CD14-positive monocyte (primary cell): ENCODE measurements at regions not wholly inside any gene's neighbourhood (a gene's known extent, or its start where the extent isn't known, plus 50 kb on each side); places are given as distances from the start of the nearest gene placed in this dataset.

Experiments used
- DNase-seq, 3 donors: peaks; one replicate each; pipeline ENCODE4 v3.0.0-alpha.2; 2011 to 2022
- H2AFZ ChIP-seq: 2 replicates; pipeline ENCODE4 v1.6.0; 2012; ENCODE audit warnings: mild to moderate bottlenecking, low read depth, low read length, inconsistent platforms; ENCODE audit not compliant: insufficient read depth, poor library complexity, severe bottlenecking
- H3K27ac ChIP-seq, 2 donors: 1 replicate in 1 of 2; 2 replicates in 1 of 2; pipeline ENCODE4 v1.5.1; 2012 to 2013; ENCODE audit warnings: low read length in 2 of 2, control low read depth in 1 of 2, inconsistent platforms in 1 of 2, low read depth in 1 of 2, mild to moderate bottlenecking in 1 of 2
- H3K27me3 ChIP-seq, 2 donors: one replicate each; pipeline versions ENCODE4 v1.6.0 to v1.6.1; 2011 to 2013; ENCODE audit warnings: low read length in 2 of 2; ENCODE audit not compliant: control insufficient read depth in 2 of 2, insufficient read depth in 2 of 2
- H3K36me3 ChIP-seq, 2 donors: replicated peaks in 1 of 2; 1 replicate in 1 of 2; 2 replicates in 1 of 2; pipeline versions ENCODE4 v1.5.1 to v1.6.1; 2012 to 2013; ENCODE audit warnings: low read length in 2 of 2, control low read depth in 1 of 2, inconsistent platforms in 1 of 2, mild to moderate bottlenecking in 1 of 2; ENCODE audit not compliant: insufficient read depth in 2 of 2, control insufficient read depth in 1 of 2
- H3K4me1 ChIP-seq, 2 donors: 1 replicate in 1 of 2; 2 replicates in 1 of 2; pipeline versions ENCODE4 v1.5.1 to v1.6.1; 2012 to 2013; ENCODE audit warnings: low read length in 2 of 2, control low read depth in 1 of 2, inconsistent platforms in 1 of 2, mild to moderate bottlenecking in 1 of 2, moderate library complexity in 1 of 2; ENCODE audit not compliant: insufficient read depth in 2 of 2, control insufficient read depth in 1 of 2
- H3K4me2 ChIP-seq: replicated peaks from 2 replicates; pipeline ENCODE3; 2012; ENCODE audit warnings: low read length, moderate library complexity, mild to moderate bottlenecking; ENCODE audit not compliant: poor library complexity, severe bottlenecking; ENCODE audit errors: extremely low read depth
- H3K4me3 ChIP-seq, 3 experiments: fragments of 200-600 bp in 1 of 3; sonication (generic) in 1 of 3; replicated peaks in 1 of 3; 1 replicate in 2 of 3; 2 replicates in 1 of 3; pipeline ENCODE4 v1.5.1; 2011 to 2013; ENCODE audit warnings: low read length in 3 of 3, mild to moderate bottlenecking in 3 of 3, control low read depth in 2 of 3, low read depth in 2 of 3, inconsistent platforms in 1 of 3, moderate library complexity in 1 of 3
- H3K79me2 ChIP-seq: 2 replicates; pipeline ENCODE4 v1.6.0; 2012; ENCODE audit warnings: mild to moderate bottlenecking, control low read depth, inconsistent platforms, low read length, moderate library complexity; ENCODE audit not compliant: insufficient read depth
- H3K9ac ChIP-seq: 2 replicates; pipeline ENCODE4 v1.6.0; 2017; ENCODE audit warnings: low read length, mild to moderate bottlenecking; ENCODE audit not compliant: insufficient read depth, poor library complexity, severe bottlenecking
- H3K9me3 ChIP-seq, 2 donors: replicated peaks in 1 of 2; 1 replicate in 1 of 2; 2 replicates in 1 of 2; pipeline versions ENCODE4 v1.5.1 to v1.6.1; 2012 to 2013; ENCODE audit warnings: low read length in 2 of 2, control low read depth in 1 of 2; ENCODE audit not compliant: control insufficient read depth in 1 of 2, insufficient read depth in 1 of 2
- H4K20me1 ChIP-seq: 2 replicates; pipeline ENCODE4 v1.6.0; 2012; ENCODE audit warnings: mild to moderate bottlenecking, low read length, control low read depth, moderate library complexity; ENCODE audit not compliant: insufficient read depth
- H3K27ac Mint-ChIP-seq, 7 donors: one replicate each; pipeline ENCODE4 v1.8.0; 2020; ENCODE audit warnings: mild to moderate bottlenecking in 7 of 7, mixed read lengths in 7 of 7, moderate library complexity in 6 of 7, inconsistent platforms in 2 of 7
- H3K27me3 Mint-ChIP-seq, 3 donors: one replicate each; pipeline ENCODE4 v1.8.0; 2021 to 2022; ENCODE audit warnings: low read depth in 3 of 3, mild to moderate bottlenecking in 3 of 3, mixed read lengths in 3 of 3, moderate library complexity in 3 of 3, inconsistent platforms in 1 of 3
- H3K36me3 Mint-ChIP-seq, 2 donors: one replicate each; pipeline ENCODE4 v1.8.0; 2020; ENCODE audit warnings: mixed read lengths in 2 of 2, inconsistent platforms in 1 of 2, mild to moderate bottlenecking in 1 of 2
- H3K4me1 Mint-ChIP-seq: one replicate; pipeline ENCODE4 v1.8.0; 2020; ENCODE audit warnings: mild to moderate bottlenecking, mixed read lengths
- H3K4me3 Mint-ChIP-seq, 2 donors: one replicate each; pipeline ENCODE4 v1.8.0; 2020; ENCODE audit warnings: mild to moderate bottlenecking in 2 of 2, mixed read lengths in 2 of 2, moderate library complexity in 1 of 2
- H3K9me3 Mint-ChIP-seq, 7 donors: one replicate each; pipeline ENCODE4 v1.8.0; 2020 to 2022; ENCODE audit warnings: mixed read lengths in 7 of 7, mild to moderate bottlenecking in 6 of 7, moderate library complexity in 6 of 7, inconsistent platforms in 2 of 7
- WGBS: methylation state at CpG from one replicate; pipeline ENCODE4 v1.1.5; 2013; ENCODE audit warnings: missing lambda C conversion rate; ENCODE audit not compliant: insufficient coverage; 5-methylcytosine and 5-hydroxymethylcytosine counted together
- intact Hi-C, 2 donors: fragments of 100-400 bp; cut with micrococcal nuclease; formaldehyde crosslinking; loops; one replicate each; pipeline versions ENCODE4 v1.15.0 to v1.15.1; 2023
- TF ChIP-seq, protein P1 (sequence below): fragments of 200-600 bp; IDR thresholded peaks from one replicate; pipeline ENCODE4 v1.8.0; 2022; ENCODE audit warnings: antibody characterized with exemption, mild to moderate bottlenecking

DNA sequence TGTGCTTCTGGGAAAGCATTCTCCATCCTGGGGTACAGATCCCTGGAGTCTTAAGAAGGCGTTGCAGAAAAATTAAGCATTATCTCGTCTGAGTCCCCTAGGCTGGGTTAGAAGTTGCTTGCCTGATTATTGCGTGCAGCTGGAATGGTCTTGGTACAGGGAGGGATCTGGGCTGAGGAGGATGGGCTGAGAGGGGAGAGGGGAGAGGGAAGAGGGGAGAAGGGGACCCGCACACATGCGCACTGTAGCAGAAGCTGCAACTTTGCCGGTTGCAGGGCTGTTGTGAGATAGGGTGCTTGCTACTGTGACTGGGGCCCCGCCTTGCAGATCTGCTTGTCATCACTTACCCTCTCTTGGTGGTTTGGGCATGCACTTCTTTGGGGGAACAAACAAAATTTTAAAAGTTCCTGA is 316.8 kb downstream of the DLEU7 start:
- Mint-ChIP-seq H3K27ac (peak overlapping the region in 2 of 7 donors; percentile 4 to 49), H3K4me1 (peaks cover 48% of the 10 kb centered on the region), H3K36me3 (no peaks in the 10 kb centered on the region), H3K4me3 (no peak overlapping the region), H3K9me3 (no peaks in the 10 kb centered on the region), H3K27me3 (peaks cover 0 to 2% (median 0%) of the 10 kb centered on the region in 3 donors)
- Histone ChIP-seq H3K4me3 (no peak overlapping the region), H3K36me3 (no peaks in the 10 kb centered on the region), H3K9ac (no peak overlapping the region), H3K27me3 (no peaks in the 10 kb centered on the region), H2AFZ (peak overlapping the region; percentile 10), H3K4me1 (peaks cover 25 to 43% of the 10 kb centered on the region in 2 donors), H3K79me2 (no peaks in the 10 kb centered on the region), H3K9me3 (no peaks in the 10 kb centered on the region), H3K4me2 (no peak overlapping the region), H4K20me1 (no peaks in the 10 kb centered on the region), H3K27ac (no peak overlapping the region)
- 73% methylated on average over 5 of the region's 7 CpGs for WGBS
- DNase-seq: no peak
- intact Hi-C loops: loop anchor here in 1 of 2 donors (10.0 kb wide), 1 partner anchor 212 kb away; no protein-coding TSS in a partner anchor
- TF ChIP-seq, protein P1, sequence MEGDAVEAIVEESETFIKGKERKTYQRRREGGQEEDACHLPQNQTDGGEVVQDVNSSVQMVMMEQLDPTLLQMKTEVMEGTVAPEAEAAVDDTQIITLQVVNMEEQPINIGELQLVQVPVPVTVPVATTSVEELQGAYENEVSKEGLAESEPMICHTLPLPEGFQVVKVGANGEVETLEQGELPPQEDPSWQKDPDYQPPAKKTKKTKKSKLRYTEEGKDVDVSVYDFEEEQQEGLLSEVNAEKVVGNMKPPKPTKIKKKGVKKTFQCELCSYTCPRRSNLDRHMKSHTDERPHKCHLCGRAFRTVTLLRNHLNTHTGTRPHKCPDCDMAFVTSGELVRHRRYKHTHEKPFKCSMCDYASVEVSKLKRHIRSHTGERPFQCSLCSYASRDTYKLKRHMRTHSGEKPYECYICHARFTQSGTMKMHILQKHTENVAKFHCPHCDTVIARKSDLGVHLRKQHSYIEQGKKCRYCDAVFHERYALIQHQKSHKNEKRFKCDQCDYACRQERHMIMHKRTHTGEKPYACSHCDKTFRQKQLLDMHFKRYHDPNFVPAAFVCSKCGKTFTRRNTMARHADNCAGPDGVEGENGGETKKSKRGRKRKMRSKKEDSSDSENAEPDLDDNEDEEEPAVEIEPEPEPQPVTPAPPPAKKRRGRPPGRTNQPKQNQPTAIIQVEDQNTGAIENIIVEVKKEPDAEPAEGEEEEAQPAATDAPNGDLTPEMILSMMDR: no peak

DNA sequence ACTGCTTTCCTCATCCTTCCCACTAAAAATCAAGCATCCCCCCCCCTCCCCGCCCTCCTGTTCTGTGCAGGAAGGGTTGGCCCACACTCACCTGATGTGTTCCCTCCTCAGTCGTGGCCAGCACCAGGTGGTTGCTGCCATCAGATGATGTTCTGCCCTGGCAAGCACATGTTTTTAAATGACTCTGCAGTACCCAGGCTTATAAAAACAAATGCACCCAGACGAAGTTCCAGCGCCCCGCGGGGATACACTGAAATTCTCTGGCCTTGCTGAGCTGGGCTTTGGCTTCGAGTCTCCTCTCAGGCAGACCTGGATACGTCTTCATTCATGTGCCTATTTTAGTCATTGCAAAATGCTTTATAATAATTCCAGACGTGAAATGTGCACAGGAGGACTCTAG is 316.3 kb downstream of the DLEU7 start:
- Mint-ChIP-seq H3K27me3 (peaks cover 0 to 2% (median 0%) of the 10 kb centered on the region in 3 donors), H3K4me1 (peaks cover 47% of the 10 kb centered on the region), H3K36me3 (no peaks in the 10 kb centered on the region), H3K27ac (no peak overlapping the region), H3K4me3 (no peak overlapping the region), H3K9me3 (no peaks in the 10 kb centered on the region)
- H3K27ac ChIP-seq: no peak overlapping the region
- intact Hi-C loops: loop anchor here in 1 of 2 donors (10.0 kb wide), 1 partner anchor 212 kb away; no protein-coding TSS in a partner anchor
- TF ChIP-seq, protein P1: no peak
- no peak overlapping the region for H2AFZ ChIP-seq
- no peaks in the 10 kb centered on the region for H4K20me1 ChIP-seq
- peaks cover 20 to 37% of the 10 kb centered on the region in 2 donors for H3K4me1 ChIP-seq
- H3K9ac ChIP-seq: no peak overlapping the region
- no peak for DNase-seq
- H3K27me3 ChIP-seq: no peaks in the 10 kb centered on the region
- no peaks in the 10 kb centered on the region for H3K9me3 ChIP-seq
- no peaks in the 10 kb centered on the region for H3K36me3 ChIP-seq
- 58% methylated on average over 6 of the region's 9 CpGs for WGBS
- no peak overlapping the region for H3K4me3 ChIP-seq
- peak overlapping the region; percentile 46 for H3K4me2 ChIP-seq
- H3K79me2 ChIP-seq: no peaks in the 10 kb centered on the region
